ENCODE measurements at regions not wholly inside any gene's neighbourhood (a gene's known extent, or its start where the extent isn't known, plus 50 kb on each side); places are given as distances from the start of the nearest gene placed in this dataset.

DNA sequence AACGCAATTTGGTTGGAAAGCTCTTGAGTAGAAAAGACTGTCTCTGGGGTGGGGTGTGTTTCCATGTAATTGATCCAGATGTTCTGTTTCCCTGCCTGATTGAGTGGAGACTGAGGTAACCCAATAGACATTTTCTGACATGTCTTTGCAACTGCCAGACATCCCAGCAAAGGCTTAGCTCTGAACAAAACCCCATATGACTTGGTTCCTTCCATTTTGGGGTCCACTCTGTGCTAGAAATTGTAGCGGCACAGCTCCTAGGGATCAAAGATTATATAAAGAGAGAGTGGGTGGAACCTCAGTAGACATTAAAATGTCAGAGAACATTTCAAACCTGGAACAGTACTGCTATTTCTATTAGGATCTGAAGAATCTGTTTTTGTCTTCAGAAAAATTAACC lies 189.3 kb downstream of the EDN1 start:
- Histone ChIP-seq H3K18ac (ENCODE audit: insufficient read length, low read depth, low read length) (no peak overlapping the region), H2BK15ac (ENCODE audit: low read depth, low read length) (no peak overlapping the region), H3K4me2 (ENCODE audit: insufficient read depth, insufficient read length, low read length) (no peak overlapping the region), H4K20me1 (ENCODE audit: control insufficient read depth, insufficient read depth, insufficient read length) (no peaks in the 10 kb centered on the region), H3K23me2 (ENCODE audit: insufficient read length, low read depth, low read length, poor library complexity, severe bottlenecking) (no peaks in the 10 kb centered on the region), H2BK12ac (ENCODE audit: insufficient read length, low read depth, low read length) (no peak overlapping the region), H3K27me3 (ENCODE audit: insufficient read depth, low read length) (no peaks in the 10 kb centered on the region), H4K8ac (replicated peaks; ENCODE audit: insufficient read length, low read depth, low read length) (no peak overlapping the region), H3K23ac (ENCODE audit: insufficient read length, low read depth, low read length) (no peak overlapping the region), H3K9ac (ENCODE audit: extremely low read depth, insufficient read length, low read length) (no peak overlapping the region), H2BK5ac (ENCODE audit: insufficient read length, low read length) (no peak overlapping the region), H3K79me1 (ENCODE audit: insufficient read depth, low read depth, low read length, poor library complexity, severe bottlenecking) (no peaks in the 10 kb centered on the region), H2AFZ (ENCODE audit: low read length) (no peak overlapping the region), H3K4me1 (ENCODE audit: insufficient read depth, low read length) (no peaks in the 10 kb centered on the region; the same call in 1 of the 2 replicates), H3K4ac (ENCODE audit: low read depth, low read length) (no peak overlapping the region), H3K9me3 (ENCODE audit: control insufficient read depth, low read depth, low read length) (no peaks in the 10 kb centered on the region), H3T11ph (ENCODE audit: low read length) (no peak overlapping the region), H2BK120ac (ENCODE audit: low read depth, low read length, poor library complexity, severe bottlenecking) (no peak overlapping the region), H2BK20ac (ENCODE audit: low read depth, low read length, poor library complexity, severe bottlenecking) (no peak overlapping the region), H2AK5ac (ENCODE audit: insufficient read length, low read length) (no peak overlapping the region), H3K27ac (ENCODE audit: insufficient read length, low read depth, low read length) (no peak overlapping the region), H4K5ac (ENCODE audit: insufficient read length, low read depth, low read length) (no peak overlapping the region), H3K14ac (ENCODE audit: insufficient read depth, low read length) (no peak overlapping the region), H3K56ac (ENCODE audit: insufficient read length, low read depth, low read length) (no peak overlapping the region), H3K79me2 (ENCODE audit: insufficient read depth, low read length) (no peaks in the 10 kb centered on the region), H4K91ac (ENCODE audit: insufficient read length, low read depth, low read length) (no peak overlapping the region)
- TF ChIP-seq, protein P1, sequence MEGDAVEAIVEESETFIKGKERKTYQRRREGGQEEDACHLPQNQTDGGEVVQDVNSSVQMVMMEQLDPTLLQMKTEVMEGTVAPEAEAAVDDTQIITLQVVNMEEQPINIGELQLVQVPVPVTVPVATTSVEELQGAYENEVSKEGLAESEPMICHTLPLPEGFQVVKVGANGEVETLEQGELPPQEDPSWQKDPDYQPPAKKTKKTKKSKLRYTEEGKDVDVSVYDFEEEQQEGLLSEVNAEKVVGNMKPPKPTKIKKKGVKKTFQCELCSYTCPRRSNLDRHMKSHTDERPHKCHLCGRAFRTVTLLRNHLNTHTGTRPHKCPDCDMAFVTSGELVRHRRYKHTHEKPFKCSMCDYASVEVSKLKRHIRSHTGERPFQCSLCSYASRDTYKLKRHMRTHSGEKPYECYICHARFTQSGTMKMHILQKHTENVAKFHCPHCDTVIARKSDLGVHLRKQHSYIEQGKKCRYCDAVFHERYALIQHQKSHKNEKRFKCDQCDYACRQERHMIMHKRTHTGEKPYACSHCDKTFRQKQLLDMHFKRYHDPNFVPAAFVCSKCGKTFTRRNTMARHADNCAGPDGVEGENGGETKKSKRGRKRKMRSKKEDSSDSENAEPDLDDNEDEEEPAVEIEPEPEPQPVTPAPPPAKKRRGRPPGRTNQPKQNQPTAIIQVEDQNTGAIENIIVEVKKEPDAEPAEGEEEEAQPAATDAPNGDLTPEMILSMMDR (conservative IDR thresholded peaks at IDR 0.05): no peak
- Mint-ChIP-seq H3K4me1 (peaks cover 10 to 25% of the 10 kb centered on the region in 2 experiments), H3K4me3 (no peak overlapping the region), H3K36me3 (ENCODE audit: insufficient read depth in 1 of 3, low read depth in 3 of 3) (peaks cover 0 to 11% (median 0%) of the 10 kb centered on the region in 3 experiments; a peak in 1 of 7 replicates), H3K9me3 (no peaks in the 10 kb centered on the region), H3K27ac (no peak overlapping the region), H3K27me3 (ENCODE audit: low read depth) (no peaks in the 10 kb centered on the region)
- DNase-seq: no peak
- no CpG with 5 or more reads among the region's 2 CpGs for WGBS (ENCODE audit: extremely low coverage, insufficient read length, low lambda C conversion rate)

Data from H9 (cell line).